CD14-positive monocyte (primary cell): ENCODE measurements at regions not wholly inside any gene's neighbourhood (a gene's known extent, or its start where the extent isn't known, plus 50 kb on each side); places are given as distances from the start of the nearest gene placed in this dataset.

ENCODE experiments used
- DNase-seq, 3 donors: peaks; one replicate each; pipeline ENCODE4 v3.0.0-alpha.2; 2011 to 2022
- H2AFZ ChIP-seq: 2 replicates; pipeline ENCODE4 v1.6.0; 2012; ENCODE audit warnings: mild to moderate bottlenecking, low read depth, low read length, inconsistent platforms; ENCODE audit not compliant: insufficient read depth, poor library complexity, severe bottlenecking
- H3K27ac ChIP-seq, 2 donors: 1 replicate in 1 of 2; 2 replicates in 1 of 2; pipeline ENCODE4 v1.5.1; 2012 to 2013; ENCODE audit warnings: low read length in 2 of 2, control low read depth in 1 of 2, inconsistent platforms in 1 of 2, low read depth in 1 of 2, mild to moderate bottlenecking in 1 of 2
- H3K27me3 ChIP-seq, 2 donors: one replicate each; pipeline versions ENCODE4 v1.6.0 to v1.6.1; 2011 to 2013; ENCODE audit warnings: low read length in 2 of 2; ENCODE audit not compliant: control insufficient read depth in 2 of 2, insufficient read depth in 2 of 2
- H3K36me3 ChIP-seq, 2 donors: replicated peaks in 1 of 2; 1 replicate in 1 of 2; 2 replicates in 1 of 2; pipeline versions ENCODE4 v1.5.1 to v1.6.1; 2012 to 2013; ENCODE audit warnings: low read length in 2 of 2, control low read depth in 1 of 2, inconsistent platforms in 1 of 2, mild to moderate bottlenecking in 1 of 2; ENCODE audit not compliant: insufficient read depth in 2 of 2, control insufficient read depth in 1 of 2
- H3K4me1 ChIP-seq, 2 donors: 1 replicate in 1 of 2; 2 replicates in 1 of 2; pipeline versions ENCODE4 v1.5.1 to v1.6.1; 2012 to 2013; ENCODE audit warnings: low read length in 2 of 2, control low read depth in 1 of 2, inconsistent platforms in 1 of 2, mild to moderate bottlenecking in 1 of 2, moderate library complexity in 1 of 2; ENCODE audit not compliant: insufficient read depth in 2 of 2, control insufficient read depth in 1 of 2
- H3K4me2 ChIP-seq: replicated peaks from 2 replicates; pipeline ENCODE3; 2012; ENCODE audit warnings: low read length, moderate library complexity, mild to moderate bottlenecking; ENCODE audit not compliant: poor library complexity, severe bottlenecking; ENCODE audit errors: extremely low read depth
- H3K4me3 ChIP-seq, 3 experiments: fragments of 200-600 bp in 1 of 3; sonication (generic) in 1 of 3; replicated peaks in 1 of 3; 1 replicate in 2 of 3; 2 replicates in 1 of 3; pipeline ENCODE4 v1.5.1; 2011 to 2013; ENCODE audit warnings: low read length in 3 of 3, mild to moderate bottlenecking in 3 of 3, control low read depth in 2 of 3, low read depth in 2 of 3, inconsistent platforms in 1 of 3, moderate library complexity in 1 of 3
- H3K79me2 ChIP-seq: 2 replicates; pipeline ENCODE4 v1.6.0; 2012; ENCODE audit warnings: mild to moderate bottlenecking, control low read depth, inconsistent platforms, low read length, moderate library complexity; ENCODE audit not compliant: insufficient read depth
- H3K9ac ChIP-seq: 2 replicates; pipeline ENCODE4 v1.6.0; 2017; ENCODE audit warnings: low read length, mild to moderate bottlenecking; ENCODE audit not compliant: insufficient read depth, poor library complexity, severe bottlenecking
- H3K9me3 ChIP-seq, 2 donors: replicated peaks in 1 of 2; 1 replicate in 1 of 2; 2 replicates in 1 of 2; pipeline versions ENCODE4 v1.5.1 to v1.6.1; 2012 to 2013; ENCODE audit warnings: low read length in 2 of 2, control low read depth in 1 of 2; ENCODE audit not compliant: control insufficient read depth in 1 of 2, insufficient read depth in 1 of 2
- H4K20me1 ChIP-seq: 2 replicates; pipeline ENCODE4 v1.6.0; 2012; ENCODE audit warnings: mild to moderate bottlenecking, low read length, control low read depth, moderate library complexity; ENCODE audit not compliant: insufficient read depth
- H3K27ac Mint-ChIP-seq, 7 donors: one replicate each; pipeline ENCODE4 v1.8.0; 2020; ENCODE audit warnings: mild to moderate bottlenecking in 7 of 7, mixed read lengths in 7 of 7, moderate library complexity in 6 of 7, inconsistent platforms in 2 of 7
- H3K27me3 Mint-ChIP-seq, 3 donors: one replicate each; pipeline ENCODE4 v1.8.0; 2021 to 2022; ENCODE audit warnings: low read depth in 3 of 3, mild to moderate bottlenecking in 3 of 3, mixed read lengths in 3 of 3, moderate library complexity in 3 of 3, inconsistent platforms in 1 of 3
- H3K36me3 Mint-ChIP-seq, 2 donors: one replicate each; pipeline ENCODE4 v1.8.0; 2020; ENCODE audit warnings: mixed read lengths in 2 of 2, inconsistent platforms in 1 of 2, mild to moderate bottlenecking in 1 of 2
- H3K4me1 Mint-ChIP-seq: one replicate; pipeline ENCODE4 v1.8.0; 2020; ENCODE audit warnings: mild to moderate bottlenecking, mixed read lengths
- H3K4me3 Mint-ChIP-seq, 2 donors: one replicate each; pipeline ENCODE4 v1.8.0; 2020; ENCODE audit warnings: mild to moderate bottlenecking in 2 of 2, mixed read lengths in 2 of 2, moderate library complexity in 1 of 2
- H3K9me3 Mint-ChIP-seq, 7 donors: one replicate each; pipeline ENCODE4 v1.8.0; 2020 to 2022; ENCODE audit warnings: mixed read lengths in 7 of 7, mild to moderate bottlenecking in 6 of 7, moderate library complexity in 6 of 7, inconsistent platforms in 2 of 7
- CTCF ChIP-seq: fragments of 200-600 bp; IDR thresholded peaks from one replicate; pipeline ENCODE4 v1.8.0; 2022; ENCODE audit warnings: antibody characterized with exemption, mild to moderate bottlenecking
- WGBS: methylation state at CpG from one replicate; pipeline ENCODE4 v1.1.5; 2013; ENCODE audit warnings: missing lambda C conversion rate; ENCODE audit not compliant: insufficient coverage; 5-methylcytosine and 5-hydroxymethylcytosine counted together
- intact Hi-C, 2 donors: fragments of 100-400 bp; cut with micrococcal nuclease; formaldehyde crosslinking; loops; one replicate each; pipeline versions ENCODE4 v1.15.0 to v1.15.1; 2023

- TF ChIP-seq CTCF = no peak
- Histone ChIP-seq H2AFZ (peak overlapping the region; percentile 12), H3K9ac (no peak overlapping the region), H3K4me1 (peaks cover 2 to 8% of the 10 kb centered on the region in 2 donors), H3K4me2 (no peak overlapping the region), H4K20me1 (no peaks in the 10 kb centered on the region), H3K27ac (no peak overlapping the region), H3K79me2 (no peaks in the 10 kb centered on the region), H3K9me3 (no peaks in the 10 kb centered on the region), H3K27me3 (peaks cover 0 to 2% of the 10 kb centered on the region in 2 donors), H3K4me3 (no peak overlapping the region), H3K36me3 (no peaks in the 10 kb centered on the region)
- H3K4me1 Mint-ChIP-seq = peaks cover 19% of the 10 kb centered on the region
- DNase-seq = peak in 2 of 3 donors; percentile 11 to 22
- peaks cover 0 to 5% (median 0%) of the 10 kb centered on the region in 7 donors for H3K9me3 Mint-ChIP-seq
- no peak overlapping the region for H3K27ac Mint-ChIP-seq
- peaks cover 0 to 1% (median 0%) of the 10 kb centered on the region in 3 donors for H3K27me3 Mint-ChIP-seq
- no peaks in the 10 kb centered on the region for H3K36me3 Mint-ChIP-seq
- no peak overlapping the region for H3K4me3 Mint-ChIP-seq
- no CpG with 5 or more reads among the region's 1 CpG for WGBS
- intact Hi-C loops = loop anchor here in 1 of 2 donors (10.0 kb wide), 1 partner anchor 92 kb away; no protein-coding TSS in a partner anchor
These were observed 166.9 kb downstream of the DLEU7 start for GRCh38 chr13:50676602-50677001.

GRCh38 chr13:50677258-50677657 lies 166.2 kb downstream of the DLEU7 start:
- Mint-ChIP-seq H3K4me3 (no peak overlapping the region), H3K36me3 (no peaks in the 10 kb centered on the region), H3K27me3 (peaks cover 0 to 1% (median 0%) of the 10 kb centered on the region in 3 donors), H3K4me1 (peaks cover 19% of the 10 kb centered on the region), H3K9me3 (peaks cover 0 to 5% (median 0%) of the 10 kb centered on the region in 7 donors), H3K27ac (no peak overlapping the region)
- H3K4me3 ChIP-seq = no peak overlapping the region
- H3K4me2 ChIP-seq = no peak overlapping the region
- no peaks in the 10 kb centered on the region for H4K20me1 ChIP-seq
- TF ChIP-seq CTCF = no peak
- no peak overlapping the region for H2AFZ ChIP-seq
- intact Hi-C loops = loop anchor here in 1 of 2 donors (10.0 kb wide), 1 partner anchor 92 kb away; no protein-coding TSS in a partner anchor
- no peak overlapping the region for H3K9ac ChIP-seq
- H3K9me3 ChIP-seq = no peaks in the 10 kb centered on the region
- no peak overlapping the region for H3K27ac ChIP-seq
- 100% methylated on average over 2 of the region's 5 CpGs for WGBS
- DNase-seq = no peak
- no peaks in the 10 kb centered on the region for H3K79me2 ChIP-seq
- H3K4me1 ChIP-seq = peaks cover 2 to 8% of the 10 kb centered on the region in 2 donors
- no peaks in the 10 kb centered on the region for H3K36me3 ChIP-seq
- peaks cover 0 to 2% of the 10 kb centered on the region in 2 donors for H3K27me3 ChIP-seq
